SK-N-SH treated with all-trans-retinoic acid at 6 μM for 48 hours (cell line): ENCODE measurements at regions not wholly inside any gene's neighbourhood (a gene's known extent, or its start where the extent isn't known, plus 50 kb on each side); places are given as distances from the start of the nearest gene placed in this dataset.

Experiments
- ATAC-seq: fragments of 200-7000 bp; cut with Tn5 transposase; 3 replicates; pipeline ENCODE4 v1.9.1; 2020; ENCODE audit warnings: mild to moderate bottlenecking, moderate library complexity
- ARNTL ChIP-seq: fragments of 450-650 bp; formaldehyde crosslinking; IDR thresholded peaks from 2 replicates; pipeline ENCODE4 v1.5.0; 2020; ENCODE audit warnings: low read depth, mild to moderate bottlenecking, moderate library complexity, borderline replicate concordance
- BACH2 ChIP-seq: fragments of 250-450 bp; sonication (Bioruptor Pico); IDR thresholded peaks from 2 replicates; pipeline ENCODE4 v1.9.0; 2021; ENCODE audit warnings: mild to moderate bottlenecking, borderline replicate concordance
- CSDC2 ChIP-seq: fragments of 250-450 bp; sonication (Bioruptor Pico); IDR thresholded peaks from 2 replicates; pipeline ENCODE4 v1.5.0; 2020; ENCODE audit warnings: mild to moderate bottlenecking, moderate library complexity
- ESRRG ChIP-seq: fragments of 250-450 bp; sonication (Bioruptor Pico); IDR thresholded peaks from 2 replicates; pipeline ENCODE4 v1.6.1; 2021; ENCODE audit warnings: mild to moderate bottlenecking
- GLIS3 ChIP-seq: fragments of 250-450 bp; sonication (Bioruptor Pico); IDR thresholded peaks from 2 replicates; pipeline ENCODE4 v1.5.0; 2020; ENCODE audit warnings: mild to moderate bottlenecking, moderate library complexity
- ISL1 ChIP-seq: fragments of 250-450 bp; sonication (Bioruptor Pico); IDR thresholded peaks from 2 replicates; pipeline ENCODE4 v2.1.2; 2022; ENCODE audit warnings: mild to moderate bottlenecking, moderate library complexity
- OSR1 ChIP-seq: fragments of 250-450 bp; sonication (Bioruptor Pico); IDR thresholded peaks from 2 replicates; pipeline ENCODE4 v1.8.0; 2022; ENCODE audit warnings: moderate library complexity, mild to moderate bottlenecking, inconsistent platforms
- PPARA ChIP-seq: fragments of 250-450 bp; sonication (Bioruptor Pico); IDR thresholded peaks from 2 replicates; pipeline ENCODE4 v1.5.0; 2020; ENCODE audit warnings: mild to moderate bottlenecking, borderline replicate concordance
- RARB ChIP-seq: fragments of 250-450 bp; sonication (Bioruptor Pico); IDR thresholded peaks from 2 replicates; pipeline ENCODE4 v1.8.0; 2021; ENCODE audit warnings: mild to moderate bottlenecking, moderate library complexity
- SNAI2 ChIP-seq: fragments of 250-450 bp; sonication (Bioruptor Pico); IDR thresholded peaks from 2 replicates; pipeline ENCODE4 v1.5.0; 2020; ENCODE audit warnings: mild to moderate bottlenecking, moderate library complexity
- TCF4 ChIP-seq: fragments of 250-450 bp; sonication (Bioruptor Pico); IDR thresholded peaks from 2 replicates; pipeline ENCODE4 v1.8.0; 2021; ENCODE audit warnings: mild to moderate bottlenecking, moderate library complexity, borderline replicate concordance
- TOX ChIP-seq: fragments of 250-450 bp; sonication (Bioruptor Pico); IDR thresholded peaks from 2 replicates; pipeline ENCODE4 v1.8.0; 2021; ENCODE audit warnings: mild to moderate bottlenecking, moderate library complexity, borderline replicate concordance
- ZC3H10 ChIP-seq: fragments of 250-450 bp; sonication (Bioruptor Pico); IDR thresholded peaks from 2 replicates; pipeline ENCODE4 v1.5.1; 2021; ENCODE audit warnings: mild to moderate bottlenecking, moderate library complexity
- ZFP3 ChIP-seq: fragments of 250-450 bp; sonication (Bioruptor Pico); IDR thresholded peaks from 2 replicates; pipeline ENCODE4 v1.5.0; 2020; ENCODE audit warnings: mild to moderate bottlenecking, moderate library complexity
- ZFP30 ChIP-seq: fragments of 450-650 bp; formaldehyde crosslinking; IDR thresholded peaks from 2 replicates; pipeline ENCODE4 v1.5.0; 2022; ENCODE audit warnings: mild to moderate bottlenecking, moderate library complexity
- ZNF565 ChIP-seq: fragments of 450-650 bp; formaldehyde crosslinking; conservative IDR thresholded peaks from 2 replicates; pipeline ENCODE4 v1.5.0; 2020; ENCODE audit warnings: low read depth, mild to moderate bottlenecking, moderate library complexity
- ZNF70 ChIP-seq: fragments of 450-650 bp; formaldehyde crosslinking; IDR thresholded peaks from 2 replicates; pipeline ENCODE4 v1.5.0; 2020; ENCODE audit warnings: mild to moderate bottlenecking, moderate library complexity
- ZNF8 ChIP-seq: fragments of 450-650 bp; formaldehyde crosslinking; IDR thresholded peaks from 2 replicates; pipeline ENCODE4 v1.5.0; 2020; ENCODE audit warnings: mild to moderate bottlenecking, moderate library complexity
- TF ChIP-seq, protein P1 (sequence below): fragments of 250-450 bp; sonication (Bioruptor Pico); IDR thresholded peaks from 2 replicates; pipeline ENCODE4 v1.5.0; 2020; ENCODE audit warnings: mild to moderate bottlenecking, moderate library complexity
- TF ChIP-seq, protein P2 (sequence below): fragments of 250-450 bp; sonication (Bioruptor Pico); IDR thresholded peaks from 2 replicates; pipeline ENCODE4 v1.8.0; 2021; ENCODE audit warnings: low read depth, mild to moderate bottlenecking, moderate library complexity, borderline replicate concordance
- TF ChIP-seq, protein P3 (sequence below): fragments of 250-450 bp; sonication (Bioruptor Pico); IDR thresholded peaks from 2 replicates; pipeline ENCODE4 v1.5.1; 2020; ENCODE audit warnings: low read depth, mild to moderate bottlenecking, moderate library complexity
- TF ChIP-seq, protein P4 (sequence below): fragments of 250-450 bp; sonication (Bioruptor Pico); IDR thresholded peaks from 2 replicates; pipeline ENCODE4 v1.8.0; 2020; ENCODE audit warnings: mild to moderate bottlenecking, moderate library complexity, borderline replicate concordance

DNA sequence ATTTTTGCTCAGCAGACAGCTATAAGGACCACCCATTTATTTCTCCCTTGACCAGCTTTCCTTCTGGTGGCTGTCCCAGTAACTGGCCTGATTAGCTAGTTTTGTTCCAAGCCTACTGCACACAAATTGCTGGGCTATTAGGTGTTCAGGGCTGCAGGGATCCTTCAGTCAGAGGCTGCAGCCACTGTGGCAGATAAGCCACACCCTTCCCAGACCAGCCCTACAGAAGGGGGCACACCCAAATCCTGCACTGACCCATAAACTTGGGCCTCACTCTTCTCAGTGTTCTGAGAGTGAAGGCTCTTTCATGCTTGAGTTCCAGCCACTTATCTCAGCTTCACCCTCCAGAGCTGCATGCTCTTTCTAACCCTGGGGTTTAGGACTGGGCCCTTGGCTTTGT, 200.0 kb downstream of the AASDHPPT start:
- no peak for ATAC-seq
- TF ChIP-seq, protein P1, sequence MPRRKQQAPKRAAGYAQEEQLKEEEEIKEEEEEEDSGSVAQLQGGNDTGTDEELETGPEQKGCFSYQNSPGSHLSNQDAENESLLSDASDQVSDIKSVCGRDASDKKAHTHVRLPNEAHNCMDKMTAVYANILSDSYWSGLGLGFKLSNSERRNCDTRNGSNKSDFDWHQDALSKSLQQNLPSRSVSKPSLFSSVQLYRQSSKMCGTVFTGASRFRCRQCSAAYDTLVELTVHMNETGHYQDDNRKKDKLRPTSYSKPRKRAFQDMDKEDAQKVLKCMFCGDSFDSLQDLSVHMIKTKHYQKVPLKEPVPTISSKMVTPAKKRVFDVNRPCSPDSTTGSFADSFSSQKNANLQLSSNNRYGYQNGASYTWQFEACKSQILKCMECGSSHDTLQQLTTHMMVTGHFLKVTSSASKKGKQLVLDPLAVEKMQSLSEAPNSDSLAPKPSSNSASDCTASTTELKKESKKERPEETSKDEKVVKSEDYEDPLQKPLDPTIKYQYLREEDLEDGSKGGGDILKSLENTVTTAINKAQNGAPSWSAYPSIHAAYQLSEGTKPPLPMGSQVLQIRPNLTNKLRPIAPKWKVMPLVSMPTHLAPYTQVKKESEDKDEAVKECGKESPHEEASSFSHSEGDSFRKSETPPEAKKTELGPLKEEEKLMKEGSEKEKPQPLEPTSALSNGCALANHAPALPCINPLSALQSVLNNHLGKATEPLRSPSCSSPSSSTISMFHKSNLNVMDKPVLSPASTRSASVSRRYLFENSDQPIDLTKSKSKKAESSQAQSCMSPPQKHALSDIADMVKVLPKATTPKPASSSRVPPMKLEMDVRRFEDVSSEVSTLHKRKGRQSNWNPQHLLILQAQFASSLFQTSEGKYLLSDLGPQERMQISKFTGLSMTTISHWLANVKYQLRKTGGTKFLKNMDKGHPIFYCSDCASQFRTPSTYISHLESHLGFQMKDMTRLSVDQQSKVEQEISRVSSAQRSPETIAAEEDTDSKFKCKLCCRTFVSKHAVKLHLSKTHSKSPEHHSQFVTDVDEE = no peak
- TF ChIP-seq ZNF565 (CRISPR knock-in tag) (no peak), ZNF70 (CRISPR knock-in tag) (no peak), TOX (no peak), GLIS3 (CRISPR knock-in tag) (no peak), SNAI2 (no peak), ZFP30 (no peak), PPARA (CRISPR knock-in tag) (no peak), ZFP3 (CRISPR knock-in tag) (no peak), ISL1 (CRISPR knock-in tag) (no peak), OSR1 (no peak), RARB (CRISPR knock-in tag) (no peak), BACH2 (CRISPR knock-in tag) (no peak), ZC3H10 (no peak)
- TF ChIP-seq, protein P2, sequence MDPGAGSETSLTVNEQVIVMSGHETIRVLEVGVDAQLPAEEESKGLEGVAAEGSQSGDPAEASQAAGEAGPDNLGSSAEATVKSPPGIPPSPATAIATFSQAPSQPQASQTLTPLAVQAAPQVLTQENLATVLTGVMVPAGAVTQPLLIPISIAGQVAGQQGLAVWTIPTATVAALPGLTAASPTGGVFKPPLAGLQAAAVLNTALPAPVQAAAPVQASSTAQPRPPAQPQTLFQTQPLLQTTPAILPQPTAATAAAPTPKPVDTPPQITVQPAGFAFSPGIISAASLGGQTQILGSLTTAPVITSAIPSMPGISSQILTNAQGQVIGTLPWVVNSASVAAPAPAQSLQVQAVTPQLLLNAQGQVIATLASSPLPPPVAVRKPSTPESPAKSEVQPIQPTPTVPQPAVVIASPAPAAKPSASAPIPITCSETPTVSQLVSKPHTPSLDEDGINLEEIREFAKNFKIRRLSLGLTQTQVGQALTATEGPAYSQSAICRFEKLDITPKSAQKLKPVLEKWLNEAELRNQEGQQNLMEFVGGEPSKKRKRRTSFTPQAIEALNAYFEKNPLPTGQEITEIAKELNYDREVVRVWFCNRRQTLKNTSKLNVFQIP (CRISPR knock-in tag) = no peak
- TF ChIP-seq, protein P3, sequence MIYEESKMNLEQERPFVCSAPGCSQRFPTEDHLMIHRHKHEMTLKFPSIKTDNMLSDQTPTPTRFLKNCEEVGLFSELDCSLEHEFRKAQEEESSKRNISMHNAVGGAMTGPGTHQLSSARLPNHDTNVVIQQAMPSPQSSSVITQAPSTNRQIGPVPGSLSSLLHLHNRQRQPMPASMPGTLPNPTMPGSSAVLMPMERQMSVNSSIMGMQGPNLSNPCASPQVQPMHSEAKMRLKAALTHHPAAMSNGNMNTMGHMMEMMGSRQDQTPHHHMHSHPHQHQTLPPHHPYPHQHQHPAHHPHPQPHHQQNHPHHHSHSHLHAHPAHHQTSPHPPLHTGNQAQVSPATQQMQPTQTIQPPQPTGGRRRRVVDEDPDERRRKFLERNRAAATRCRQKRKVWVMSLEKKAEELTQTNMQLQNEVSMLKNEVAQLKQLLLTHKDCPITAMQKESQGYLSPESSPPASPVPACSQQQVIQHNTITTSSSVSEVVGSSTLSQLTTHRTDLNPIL (CRISPR knock-in tag) = no peak

DNA sequence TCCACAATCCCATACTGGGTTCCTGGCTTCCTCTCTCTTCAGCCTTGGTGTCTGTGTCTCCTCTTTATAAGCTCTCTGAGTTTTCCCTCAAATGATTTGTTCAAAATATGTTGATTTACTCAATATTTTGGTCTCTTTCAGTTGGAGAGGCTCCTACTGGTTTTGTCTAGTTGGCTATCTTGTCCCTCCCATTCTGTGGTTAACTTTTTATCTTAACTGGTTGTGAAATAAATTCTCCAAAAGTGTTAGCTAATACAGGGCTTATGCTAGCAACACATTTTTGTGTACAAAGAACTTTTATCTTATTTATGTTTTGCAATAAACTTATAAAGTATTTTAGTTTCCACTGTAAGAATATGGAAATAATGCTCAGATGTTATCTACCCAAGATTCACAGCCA, 200.9 kb downstream of the AASDHPPT start:
- TF ChIP-seq PPARA (CRISPR knock-in tag) (no peak), ISL1 (CRISPR knock-in tag) (no peak), ZNF8 (no peak), RARB (CRISPR knock-in tag) (no peak), ZC3H10 (no peak), TCF4 (CRISPR knock-in tag) (no peak), ZNF565 (CRISPR knock-in tag) (no peak), ZNF70 (CRISPR knock-in tag) (no peak), ZFP3 (CRISPR knock-in tag) (no peak), BACH2 (CRISPR knock-in tag) (no peak), ESRRG (no peak), TOX (no peak), CSDC2 (no peak), ARNTL (no peak)
- TF ChIP-seq, protein P4, sequence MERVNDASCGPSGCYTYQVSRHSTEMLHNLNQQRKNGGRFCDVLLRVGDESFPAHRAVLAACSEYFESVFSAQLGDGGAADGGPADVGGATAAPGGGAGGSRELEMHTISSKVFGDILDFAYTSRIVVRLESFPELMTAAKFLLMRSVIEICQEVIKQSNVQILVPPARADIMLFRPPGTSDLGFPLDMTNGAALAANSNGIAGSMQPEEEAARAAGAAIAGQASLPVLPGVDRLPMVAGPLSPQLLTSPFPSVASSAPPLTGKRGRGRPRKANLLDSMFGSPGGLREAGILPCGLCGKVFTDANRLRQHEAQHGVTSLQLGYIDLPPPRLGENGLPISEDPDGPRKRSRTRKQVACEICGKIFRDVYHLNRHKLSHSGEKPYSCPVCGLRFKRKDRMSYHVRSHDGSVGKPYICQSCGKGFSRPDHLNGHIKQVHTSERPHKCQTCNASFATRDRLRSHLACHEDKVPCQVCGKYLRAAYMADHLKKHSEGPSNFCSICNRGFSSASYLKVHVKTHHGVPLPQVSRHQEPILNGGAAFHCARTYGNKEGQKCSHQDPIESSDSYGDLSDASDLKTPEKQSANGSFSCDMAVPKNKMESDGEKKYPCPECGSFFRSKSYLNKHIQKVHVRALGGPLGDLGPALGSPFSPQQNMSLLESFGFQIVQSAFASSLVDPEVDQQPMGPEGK (CRISPR knock-in tag) = no peak
- TF ChIP-seq, protein P3 (CRISPR knock-in tag) = no peak
- TF ChIP-seq, protein P1 = no peak
- TF ChIP-seq, all 23 proteins: peak for 0
- no peak for ATAC-seq
